HG02588 (cell line): ENCODE measurements at regions not wholly inside any gene's neighbourhood (a gene's known extent, or its start where the extent isn't known, plus 50 kb on each side); places are given as distances from the start of the nearest gene placed in this dataset.
A peak's percentile ranks its signal among the peaks of the same experiment; 100 is the strongest.
"Not testable (repeated sequence)": the region's sequence is repeated elsewhere in the genome, so short reads cannot be mapped to it uniquely, and the experiment has no call there.

Source experiments
- ATAC-seq: cut with Tn5 transposase; IDR thresholded peaks from one replicate; pipeline ENCODE4 v1.9.1; 2021; ENCODE audit warnings: mild to moderate bottlenecking, moderate library complexity; ENCODE audit not compliant: unreplicated experiment

DNA sequence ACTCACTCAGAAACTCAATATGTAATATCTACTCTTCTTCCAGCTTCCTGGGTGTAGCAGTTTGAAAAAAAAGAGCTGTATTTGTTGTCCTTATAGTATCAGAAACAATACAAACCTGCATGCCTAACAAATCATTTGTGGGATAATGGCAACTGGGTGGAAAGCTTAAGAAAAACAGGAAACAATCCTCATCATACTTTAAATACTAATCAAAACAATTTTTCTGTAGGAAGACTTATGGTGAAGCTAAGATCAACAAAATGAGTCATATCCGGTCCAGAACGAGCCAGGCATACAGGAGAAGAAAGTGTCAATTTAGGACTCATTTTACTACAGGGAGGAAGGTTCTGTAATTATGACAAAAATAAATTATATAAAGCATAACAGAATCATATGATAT, 181.8 kb upstream of the ADGRL4 start:
- ATAC-seq: no peak

- no peak for ATAC-seq
Observed at GRCh38 chr1:79186260-79186659, 179.7 kb upstream of the ADGRL4 start.

DNA sequence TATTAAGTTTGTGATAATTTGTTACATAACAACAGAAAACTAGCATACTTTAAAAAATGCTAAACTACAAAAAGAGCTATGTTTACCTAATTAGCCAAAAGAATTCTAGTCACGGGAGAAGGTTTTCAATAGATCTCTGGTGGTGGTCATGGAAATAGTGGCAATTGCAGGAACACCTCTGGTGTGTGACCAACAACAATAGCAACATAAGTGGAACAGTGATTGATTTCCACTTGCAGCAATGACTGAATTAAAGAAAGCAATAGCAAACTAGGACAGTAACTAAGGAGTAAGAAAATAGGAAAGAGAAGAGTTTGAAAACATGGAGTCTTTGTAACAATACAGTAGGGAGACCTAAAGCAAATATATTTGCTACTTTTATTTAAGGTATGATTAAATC, 171.3 kb upstream of the ADGRL4 start:
- no peak for ATAC-seq

GRCh38 chr1:79161077-79161476, 154.5 kb upstream of the ADGRL4 start:
- no peak for ATAC-seq

GRCh38 chr1:79155991-79156390, 149.5 kb upstream of the ADGRL4 start:
- peak; percentile 71 for ATAC-seq

- ATAC-seq: no peak
Observed at GRCh38 chr1:79151006-79151796, 144.7 kb upstream of the ADGRL4 start.

- no peak for ATAC-seq
Observed at GRCh38 chr1:79150576-79150975, 144.0 kb upstream of the ADGRL4 start.

DNA sequence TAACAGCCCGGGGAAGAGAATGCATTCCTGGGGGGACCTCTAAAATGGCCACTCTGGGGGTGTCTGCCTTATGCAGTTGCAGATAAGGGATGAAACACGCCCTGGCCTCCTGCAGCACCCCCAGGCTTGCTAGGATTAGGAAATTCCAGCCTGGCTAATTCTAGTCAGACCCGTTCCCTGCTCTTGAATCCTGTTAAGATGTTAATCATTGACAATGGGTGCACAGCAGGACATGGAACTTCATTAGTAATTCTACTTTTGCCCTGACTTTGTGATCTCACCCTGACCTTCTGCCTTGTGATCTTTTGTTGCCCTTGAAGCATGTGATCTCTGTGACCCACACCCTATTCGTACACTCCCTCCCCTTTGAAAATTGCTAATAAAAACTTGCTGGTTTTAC, 131.7 kb upstream of the ADGRL4 start:
- ATAC-seq: not testable (repeated sequence)

DNA sequence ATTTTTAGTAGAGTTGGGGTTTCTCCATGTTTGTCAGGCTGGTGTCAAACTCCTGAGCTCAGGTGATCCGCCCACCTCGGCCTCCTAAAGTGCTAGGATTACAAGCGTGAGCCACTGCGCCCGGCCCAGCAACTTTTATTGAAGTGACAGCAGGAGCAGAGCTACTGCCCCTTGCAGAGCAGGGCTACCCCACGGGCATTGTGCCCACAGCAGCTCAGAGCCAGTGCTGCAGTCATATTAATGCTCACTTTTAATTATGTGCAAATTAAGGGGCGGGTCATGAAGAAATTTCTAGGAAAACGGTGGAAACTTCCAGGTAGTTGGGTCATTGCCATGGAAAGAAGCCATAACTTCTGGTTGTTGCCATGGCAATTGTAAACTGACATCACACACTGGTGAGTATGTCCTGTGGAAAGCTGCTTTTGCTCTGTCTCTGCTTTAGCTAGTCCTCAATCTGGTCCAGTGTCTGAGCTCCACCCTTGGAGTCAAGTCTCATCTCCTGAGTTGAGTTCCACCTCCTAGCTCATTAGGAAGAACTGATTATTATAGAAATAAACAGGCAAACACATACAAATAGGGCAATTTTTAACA, 127.3 kb upstream of the ADGRL4 start:
- ATAC-seq: no peak

GRCh38 chr1:79131626-79132025, 125.1 kb upstream of the ADGRL4 start:
- ATAC-seq: no peak

DNA sequence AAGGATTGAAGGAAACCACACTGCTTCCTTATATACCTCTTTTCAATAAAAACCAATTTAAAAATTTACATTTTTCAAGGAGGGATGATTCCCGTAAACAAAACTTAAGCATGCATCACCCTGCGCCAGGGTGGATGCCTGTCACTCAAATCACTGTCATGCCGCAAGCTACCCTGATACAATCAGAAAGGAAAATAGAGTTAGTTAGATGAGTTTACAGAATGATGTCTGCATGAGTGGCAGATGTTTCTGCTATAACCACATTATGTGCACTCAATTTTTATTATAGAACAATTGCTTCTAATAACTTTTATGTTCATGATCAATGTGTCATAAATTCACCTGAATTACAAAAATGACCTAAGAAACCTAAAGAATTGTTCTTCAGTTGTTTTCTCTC, 123.4 kb upstream of the ADGRL4 start:
- ATAC-seq: no peak

DNA sequence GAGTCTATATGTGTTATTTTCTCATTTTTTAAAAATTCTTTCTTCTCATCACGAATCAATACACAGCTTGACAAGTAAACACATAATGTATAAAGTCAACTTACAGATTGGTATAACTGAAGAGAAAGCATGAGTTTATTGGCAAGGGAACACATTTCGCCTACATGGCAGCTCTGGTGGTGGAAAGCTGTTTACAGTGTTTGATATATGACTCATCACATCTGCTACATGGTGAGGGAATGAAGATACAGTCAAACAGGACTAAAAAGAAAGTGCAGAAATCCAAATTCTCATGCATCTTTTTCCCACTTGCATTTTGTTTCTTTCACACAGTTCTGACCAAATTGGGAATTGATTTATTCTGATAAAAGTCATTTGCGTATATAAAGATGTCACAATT, 122.2 kb upstream of the ADGRL4 start:
- ATAC-seq: no peak

DNA sequence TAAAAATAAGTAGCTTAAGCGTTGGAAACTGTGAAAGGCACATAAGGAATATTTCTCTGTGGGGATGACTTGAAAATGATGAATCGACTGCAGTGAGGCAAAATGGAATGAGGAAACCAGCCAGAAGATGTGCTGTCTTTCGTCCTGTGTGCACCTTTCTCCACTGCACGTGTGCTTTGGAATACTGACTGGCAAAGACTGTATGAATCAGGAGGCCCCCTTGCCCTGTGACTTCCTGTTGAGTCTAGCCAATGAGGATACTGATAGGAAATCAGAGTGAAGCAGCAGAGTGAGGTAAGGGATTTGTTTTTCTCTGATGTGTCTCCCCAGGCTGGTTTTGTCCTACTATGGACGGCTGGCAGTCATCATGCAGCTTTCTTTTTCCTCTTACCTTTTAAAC, 118.2 kb upstream of the ADGRL4 start:
- ATAC-seq: no peak

GRCh38 chr1:79122521-79122920, 116.0 kb upstream of the ADGRL4 start:
- ATAC-seq: no peak

- no peak for ATAC-seq
Observed at GRCh38 chr1:79117376-79117775, 110.8 kb upstream of the ADGRL4 start.

DNA sequence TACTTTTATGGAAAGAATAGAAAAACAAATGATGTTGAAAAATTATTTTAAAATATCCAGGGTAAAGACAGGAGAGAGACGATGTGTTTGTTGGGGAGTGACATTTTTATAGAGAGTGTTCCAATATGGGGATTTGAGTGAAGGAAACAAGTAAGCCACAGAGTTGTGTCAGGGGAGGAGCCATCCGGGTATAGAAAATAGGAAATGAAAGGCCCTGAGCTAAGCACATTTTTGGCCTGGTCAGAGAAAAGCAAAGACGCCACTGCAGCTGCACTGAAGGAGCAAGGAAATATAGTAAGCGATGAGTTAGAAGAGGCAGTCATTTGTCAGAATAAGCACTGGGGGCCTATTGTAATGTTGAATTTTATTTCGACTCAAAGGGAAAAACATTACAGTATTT, 107.3 kb upstream of the ADGRL4 start:
- ATAC-seq: no peak

- ATAC-seq: no peak
Observed at GRCh38 chr1:79110749-79111148, 104.2 kb upstream of the ADGRL4 start.

- no peak for ATAC-seq
Observed at GRCh38 chr1:79109445-79109844, 102.9 kb upstream of the ADGRL4 start.

GRCh38 chr1:79105500-79105899, 99.0 kb upstream of the ADGRL4 start:
- ATAC-seq: no peak

DNA sequence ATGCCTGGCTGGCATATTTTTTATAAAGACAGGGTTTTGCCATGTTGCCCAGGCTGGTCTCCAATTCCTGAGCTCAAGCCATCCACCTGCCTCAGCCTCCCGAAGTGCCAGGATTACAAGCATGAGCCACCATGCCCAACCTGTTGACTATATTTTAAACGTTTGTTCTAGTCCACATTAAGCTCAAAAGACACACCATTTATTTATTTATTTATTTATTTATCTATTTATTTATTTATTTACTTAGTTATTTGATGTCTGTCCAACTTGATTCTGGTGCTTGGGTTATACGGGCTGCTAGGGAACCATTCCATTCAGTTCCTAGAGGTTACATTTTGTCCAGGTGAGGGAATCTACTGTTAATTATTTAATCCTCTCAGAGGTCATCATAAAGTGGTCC, 98.1 kb upstream of the ADGRL4 start:
- no peak for ATAC-seq

DNA sequence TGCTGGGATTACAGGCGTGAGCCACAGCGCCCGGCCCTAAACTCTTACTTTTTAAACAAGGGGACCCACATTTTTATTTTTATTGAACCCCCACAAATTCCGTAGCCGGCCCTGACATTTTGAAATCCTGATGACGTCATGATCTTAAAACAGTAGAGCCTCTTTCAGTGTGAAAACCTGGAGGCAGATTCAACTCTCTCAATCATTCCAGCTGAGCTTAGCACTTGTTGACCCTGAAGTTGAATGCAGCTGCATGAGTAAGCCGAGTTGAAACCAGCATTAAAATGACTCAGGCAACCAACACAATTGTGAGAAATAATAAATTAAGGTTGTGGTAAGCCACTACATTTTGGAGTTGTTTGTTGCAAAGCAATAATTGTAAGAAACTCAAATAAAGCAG, 93.9 kb upstream of the ADGRL4 start:
- ATAC-seq: no peak

- no peak for ATAC-seq
Observed at GRCh38 chr1:79090985-79091384, 84.5 kb upstream of the ADGRL4 start.

DNA sequence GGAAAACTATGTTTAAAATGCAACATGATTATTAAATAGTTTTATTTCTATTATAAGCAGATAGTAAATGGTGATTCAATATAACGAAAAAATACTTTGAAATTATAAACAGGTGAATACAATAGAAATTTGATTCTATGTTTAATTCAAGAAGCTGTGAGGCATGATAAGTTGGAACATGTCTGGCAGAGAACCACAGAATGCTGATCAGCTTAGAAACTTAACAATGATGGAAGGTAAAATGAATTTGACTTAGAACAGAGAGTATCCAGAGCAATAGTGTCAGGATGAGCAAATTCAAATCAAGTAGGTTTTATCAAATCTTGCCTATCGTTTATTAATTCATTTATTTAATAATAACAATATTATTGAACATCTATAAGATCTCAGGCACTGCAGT, 83.4 kb upstream of the ADGRL4 start:
- ATAC-seq: no peak
